HCT116 (cell line): ENCODE measurements at regions not wholly inside any gene's neighbourhood (a gene's known extent, or its start where the extent isn't known, plus 50 kb on each side); places are given as distances from the start of the nearest gene placed in this dataset.

ENCODE experiments used
- ATAC-seq: fragments of 200-7000 bp; cut with Tn5 transposase; 2 replicates; pipeline ENCODE4 v1.9.1; 2020; ENCODE audit warnings: mild to moderate bottlenecking, moderate library complexity
- BruUV-seq: library from RNA; stranded (reverse); fragments of 400-500 nt; replicated peaks from 2 replicates; lab custom pipeline; 2021; lab: Mats Ljungman, UMichigan
- CTCF ChIA-PET: fragments of 300-600 bp; sonication (Branson Sonifier 250); formaldehyde crosslinking; loops from one replicate; lab custom pipeline; 2021; ENCODE audit warnings: antibody characterized with exemption; lab: Charles Lee
- POLR2A ChIA-PET: fragments of 300-600, 350-600 bp; sonication (Branson Sonifier 250); formaldehyde crosslinking; loops from one replicate; lab custom pipeline; 2021; ENCODE audit warnings: antibody characterized with exemption; lab: Charles Lee
- RAD21 ChIA-PET, 2 experiments: fragments of 300-600 bp; sonication (Branson Sonifier 250); formaldehyde crosslinking; loops; one replicate each; lab custom pipeline; 2023; ENCODE audit warnings: low total read pairs in 2 of 2; ENCODE audit not compliant: uncharacterized antibody in 2 of 2, unreplicated experiment in 2 of 2, low non-redundant PET in 1 of 2; lab: Charles Lee
- DNase-seq: peaks from one replicate; pipeline ENCODE4 v3.0.0-alpha.2; 2010; ENCODE audit warnings: low read depth, low spot score
- H2AFZ ChIP-seq: fragments of 200-600 bp; shearing (Covaris generic), sonication (generic); 2 replicates; pipeline ENCODE4 v1.6.1; 2017; ENCODE audit warnings: low read depth, mixed run types, mixed read lengths, antibody characterized with exemption, low read length; ENCODE audit not compliant: poor library complexity, severe bottlenecking
- H3K27ac ChIP-seq: 2 replicates; pipeline ENCODE4 v1.5.1; 2012; ENCODE audit warnings: low read depth, low read length
- H3K27me3 ChIP-seq: fragments of 200-600 bp; sonication (generic); 2 replicates; pipeline ENCODE4 v1.6.1; 2016; ENCODE audit warnings: mixed run types, low read length, mixed read lengths; ENCODE audit not compliant: insufficient read depth
- H3K36me3 ChIP-seq, 2 experiments: fragments of 200-500 bp in 1 of 2; fragments of 200-600 bp in 1 of 2; sonication (Bioruptor generic) in 1 of 2; sonication (generic) in 1 of 2; 2 replicates each; pipeline versions ENCODE4 v1.5.1 to v1.6.1; 2014 to 2016; ENCODE audit warnings: low read length in 2 of 2, inconsistent platforms in 1 of 2, mixed read lengths in 1 of 2, mixed run types in 1 of 2; ENCODE audit not compliant: insufficient read depth in 2 of 2, control insufficient read depth in 1 of 2
- H3K4me1 ChIP-seq, 2 experiments: fragments of 200-600 bp in 1 of 2; sonication (generic) in 1 of 2; 2 replicates each; pipeline versions ENCODE4 v1.5.1 to v1.6.1; 2012 to 2017; ENCODE audit warnings: low read length in 2 of 2, inconsistent platforms in 1 of 2, mild to moderate bottlenecking in 1 of 2, mixed read lengths in 1 of 2, mixed run types in 1 of 2, moderate library complexity in 1 of 2; ENCODE audit not compliant: insufficient read depth in 2 of 2, control insufficient read depth in 1 of 2
- H3K4me2 ChIP-seq: fragments of 200-600 bp; sonication (generic); 2 replicates; pipeline ENCODE4 v1.6.1; 2017; ENCODE audit warnings: mixed run types, low read length, mixed read lengths
- H3K4me3 ChIP-seq, 2 experiments: fragments of 200-600 bp in 1 of 2; sonication (generic) in 1 of 2; replicated peaks in 1 of 2; 2 replicates each; pipeline ENCODE4 v1.5.1; 2011 to 2016; ENCODE audit warnings: low read length in 2 of 2, control low read depth in 1 of 2, low read depth in 1 of 2, mild to moderate bottlenecking in 1 of 2, mixed read lengths in 1 of 2, mixed run types in 1 of 2
- H3K79me2 ChIP-seq: fragments of 200-600 bp; sonication (generic); 2 replicates; pipeline ENCODE4 v1.6.1; 2017; ENCODE audit warnings: mild to moderate bottlenecking, mixed run types, low read length, moderate library complexity, mixed read lengths; ENCODE audit not compliant: insufficient read depth
- H3K9ac ChIP-seq: fragments of 200-600 bp; sonication (generic); 2 replicates; pipeline ENCODE4 v1.6.1; 2016; ENCODE audit warnings: low read length, mixed read lengths
- H3K9me2 ChIP-seq: fragments of 200-600 bp; sonication (generic), shearing (Covaris generic); 2 replicates; pipeline ENCODE4 v1.6.1; 2017; ENCODE audit warnings: mixed run types, mild to moderate bottlenecking, moderate library complexity; ENCODE audit not compliant: insufficient read depth
- H3K9me3 ChIP-seq, 2 experiments: fragments of 200-500 bp in 1 of 2; fragments of 200-600 bp in 1 of 2; sonication (Bioruptor generic) in 1 of 2; sonication (generic) in 1 of 2; 2 replicates each; pipeline ENCODE4 v1.6.1; 2014 to 2017; ENCODE audit warnings: low read length in 2 of 2, mixed read lengths in 2 of 2, inconsistent platforms in 1 of 2, low read depth in 1 of 2, mild to moderate bottlenecking in 1 of 2, mixed run types in 1 of 2, moderate library complexity in 1 of 2; ENCODE audit not compliant: control insufficient read depth in 1 of 2, insufficient read depth in 1 of 2
- H4K20me1 ChIP-seq: fragments of 200-600 bp; sonication (generic), shearing (Covaris generic); 2 replicates; pipeline ENCODE4 v1.6.1; 2017; ENCODE audit warnings: mixed run types, mild to moderate bottlenecking, moderate library complexity; ENCODE audit not compliant: insufficient read depth
- ATF3 ChIP-seq: IDR thresholded peaks from 2 replicates; pipeline ENCODE4 v1.6.1; 2012
- CBX3 ChIP-seq: IDR thresholded peaks from 2 replicates; pipeline ENCODE4 v1.6.1; 2012; ENCODE audit warnings: low read depth
- CEBPB ChIP-seq: IDR thresholded peaks from 2 replicates; pipeline ENCODE4 v1.6.1; 2012; ENCODE audit warnings: low read depth
- EGR1 ChIP-seq: IDR thresholded peaks from 2 replicates; pipeline ENCODE4 v1.6.1; 2012; ENCODE audit warnings: low read depth
- ELF1 ChIP-seq: IDR thresholded peaks from 2 replicates; pipeline ENCODE4 v1.6.1; 2012; ENCODE audit warnings: low read depth, borderline replicate concordance
- EZH2 ChIP-seq: fragments of 200-600 bp; sonication (generic); IDR thresholded peaks from 2 replicates; pipeline ENCODE4 v1.6.1; 2017; ENCODE audit warnings: antibody characterized with exemption, mixed run types
- EZH2phosphoT487 ChIP-seq: fragments of 200-600 bp; IDR thresholded peaks from 2 replicates; pipeline ENCODE4 v1.6.1; 2018; ENCODE audit warnings: antibody characterized with exemption, borderline replicate concordance
- FOSL1 ChIP-seq: IDR thresholded peaks from 2 replicates; pipeline ENCODE4 v1.6.1; 2012; ENCODE audit warnings: low read depth
- JUND ChIP-seq: IDR thresholded peaks from 2 replicates; pipeline ENCODE4 v1.6.1; 2012
- POLR2A ChIP-seq: IDR thresholded peaks from 2 replicates; pipeline ENCODE4 v1.7.0; 2011; ENCODE audit warnings: borderline replicate concordance; ENCODE audit not compliant: insufficient read depth, insufficient read length; ENCODE audit errors: extremely low read depth
- POLR2AphosphoS5 ChIP-seq: IDR thresholded peaks from 2 replicates; pipeline ENCODE4 v1.6.1; 2011; ENCODE audit warnings: mild to moderate bottlenecking, low read depth, low read length, moderate library complexity
- RAD21 ChIP-seq: IDR thresholded peaks from 2 replicates; pipeline ENCODE4 v1.6.1; 2012; ENCODE audit warnings: low read depth, mild to moderate bottlenecking
- REST ChIP-seq: IDR thresholded peaks from 2 replicates; pipeline ENCODE4 v1.6.1; 2012; ENCODE audit warnings: low read depth
- SIN3A ChIP-seq: IDR thresholded peaks from 2 replicates; pipeline ENCODE4 v1.6.1; 2012; ENCODE audit warnings: low read depth
- SP1 ChIP-seq: IDR thresholded peaks from 2 replicates; pipeline ENCODE4 v1.6.1; 2012; ENCODE audit warnings: low read depth
- SRF ChIP-seq: IDR thresholded peaks from 2 replicates; pipeline ENCODE4 v1.6.1; 2012; ENCODE audit warnings: low read depth
- TCF7L2 ChIP-seq: IDR thresholded peaks from 2 replicates; pipeline ENCODE4 v1.7.0; 2011; ENCODE audit warnings: borderline replicate concordance, inconsistent platforms; ENCODE audit not compliant: insufficient read depth, insufficient read length; ENCODE audit errors: extremely low read depth
- YY1 ChIP-seq: IDR thresholded peaks from 2 replicates; pipeline ENCODE4 v1.6.1; 2011; ENCODE audit warnings: low read length, low read depth, moderate library complexity, mild to moderate bottlenecking; ENCODE audit not compliant: insufficient replicate concordance; ENCODE audit errors: extremely low read depth
- ZFX ChIP-seq: fragments of 450-650 bp; IDR thresholded peaks from 2 replicates; pipeline ENCODE4 v1.6.1; 2017
- ZNF274 ChIP-seq: fragments of 200-500 bp; sonication (Bioruptor generic); IDR thresholded peaks from 2 replicates; pipeline ENCODE4 v1.6.1; 2014; ENCODE audit warnings: mild to moderate bottlenecking, low read depth, low read length, inconsistent platforms
- intact Hi-C: fragments of 100-400 bp; cut with micrococcal nuclease; formaldehyde crosslinking; loops from 2 replicates; pipeline ENCODE4 v1.10.0; 2022
- TF ChIP-seq, protein P1 (sequence below): IDR thresholded peaks from 2 replicates; pipeline ENCODE4 v1.6.1; 2012
- TF ChIP-seq, protein P2 (sequence below): IDR thresholded peaks from 2 replicates; pipeline ENCODE4 v1.6.1; 2011; ENCODE audit warnings: mild to moderate bottlenecking, low read length, moderate library complexity; ENCODE audit not compliant: insufficient replicate concordance; ENCODE audit errors: extremely low read depth

DNA sequence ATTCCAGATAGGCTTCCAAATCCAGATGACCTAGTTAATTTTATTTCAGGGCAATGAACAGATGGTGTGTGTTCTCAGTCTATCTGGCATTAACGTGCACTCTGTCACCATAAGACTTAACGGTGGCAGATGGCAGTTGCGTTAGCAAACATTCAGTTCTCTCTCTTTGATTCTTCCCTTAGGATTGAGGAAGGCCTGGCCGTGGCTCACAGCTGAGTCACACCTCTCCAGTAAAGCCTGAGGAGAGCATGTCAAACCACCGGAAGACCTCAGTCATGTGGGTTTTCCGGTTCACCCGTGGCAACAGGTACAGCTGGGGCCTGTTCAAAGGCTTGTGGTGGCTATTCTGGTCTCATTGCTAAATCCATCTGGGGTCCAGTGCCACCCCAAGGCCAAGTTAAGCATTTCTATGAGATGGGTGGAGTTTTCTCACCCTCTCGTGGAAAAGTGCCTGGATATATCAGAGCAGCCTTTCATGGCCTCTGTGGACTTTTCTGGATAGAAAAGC is 545.1 kb upstream of the ATP2B1 start:
- DNase-seq (peak; percentile 92), ATAC-seq (peak; percentile 98)
- H2AFZ ChIP-seq, result peak overlapping the region; percentile 97
- RAD21 ChIA-PET, result no interaction called here
- peak overlapping the region; percentile 7; the same call in 1 of the 2 replicates for H3K27ac ChIP-seq
- H3K27me3 ChIP-seq, result no peaks in the 10 kb centered on the region
- H4K20me1 ChIP-seq, result no peaks in the 10 kb centered on the region
- peaks cover 9 to 16% of the 10 kb centered on the region in 2 experiments for H3K4me1 ChIP-seq
- CTCF ChIA-PET, result no interaction called here
- intact Hi-C loops, result loop anchor here (10.0 kb wide), 1 partner anchor 709 kb away; no protein-coding TSS in a partner anchor
- H3K9ac ChIP-seq, result no peak overlapping the region
- no peak overlapping the region for H3K4me3 ChIP-seq
- BruUV-seq, result no TSS peak
- no peaks in the 10 kb centered on the region for H3K9me2 ChIP-seq
- H3K36me3 ChIP-seq, result no peaks in the 10 kb centered on the region
- no peaks in the 10 kb centered on the region for H3K79me2 ChIP-seq
- POLR2A ChIA-PET, result no interaction called here
- H3K9me3 ChIP-seq, result no peaks in the 10 kb centered on the region
- peak overlapping the region; percentile 48 for H3K4me2 ChIP-seq
- TF ChIP-seq EZH2phosphoT487, result no peak
- TF ChIP-seq POLR2AphosphoS5, result no peak; the same call in 1 of the 2 replicates
- TF ChIP-seq, protein P1, sequence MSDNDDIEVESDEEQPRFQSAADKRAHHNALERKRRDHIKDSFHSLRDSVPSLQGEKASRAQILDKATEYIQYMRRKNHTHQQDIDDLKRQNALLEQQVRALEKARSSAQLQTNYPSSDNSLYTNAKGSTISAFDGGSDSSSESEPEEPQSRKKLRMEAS, result peak; percentile 92
- TF ChIP-seq EZH2, result no peak
- TF ChIP-seq, protein P2, sequence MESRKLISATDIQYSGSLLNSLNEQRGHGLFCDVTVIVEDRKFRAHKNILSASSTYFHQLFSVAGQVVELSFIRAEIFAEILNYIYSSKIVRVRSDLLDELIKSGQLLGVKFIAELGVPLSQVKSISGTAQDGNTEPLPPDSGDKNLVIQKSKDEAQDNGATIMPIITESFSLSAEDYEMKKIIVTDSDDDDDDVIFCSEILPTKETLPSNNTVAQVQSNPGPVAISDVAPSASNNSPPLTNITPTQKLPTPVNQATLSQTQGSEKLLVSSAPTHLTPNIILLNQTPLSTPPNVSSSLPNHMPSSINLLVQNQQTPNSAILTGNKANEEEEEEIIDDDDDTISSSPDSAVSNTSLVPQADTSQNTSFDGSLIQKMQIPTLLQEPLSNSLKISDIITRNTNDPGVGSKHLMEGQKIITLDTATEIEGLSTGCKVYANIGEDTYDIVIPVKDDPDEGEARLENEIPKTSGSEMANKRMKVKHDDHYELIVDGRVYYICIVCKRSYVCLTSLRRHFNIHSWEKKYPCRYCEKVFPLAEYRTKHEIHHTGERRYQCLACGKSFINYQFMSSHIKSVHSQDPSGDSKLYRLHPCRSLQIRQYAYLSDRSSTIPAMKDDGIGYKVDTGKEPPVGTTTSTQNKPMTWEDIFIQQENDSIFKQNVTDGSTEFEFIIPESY, result no peak
- peak; percentile 91 for TF ChIP-seq CBX3
- no peak for TF ChIP-seq ZNF274
- no peak for TF ChIP-seq ATF3
- TF ChIP-seq FOSL1, result peak; percentile 73
- TF ChIP-seq POLR2A, result no peak
- no peak for TF ChIP-seq REST
- TF ChIP-seq ELF1, result peak; percentile 40
- TF ChIP-seq RAD21, result peak; percentile 64
- no peak for TF ChIP-seq EGR1
- peak; percentile 58 for TF ChIP-seq CEBPB
- TF ChIP-seq JUND, result peak; percentile 51
- no peak for TF ChIP-seq YY1
- no peak for TF ChIP-seq ZFX
- TF ChIP-seq SP1, result peak; percentile 71
- peak; percentile 66; the same call in 1 of the 2 replicates for TF ChIP-seq SIN3A
- TF ChIP-seq SRF, result peak; percentile 33; the same call in 1 of the 2 replicates
- peak; percentile 85 for TF ChIP-seq TCF7L2
